Uterus (tissue), 2 donors: ENCODE measurements at regions not wholly inside any gene's neighbourhood (a gene's known extent, or its start where the extent isn't known, plus 50 kb on each side); places are given as distances from the start of the nearest gene placed in this dataset.

Experiments used
- POLR2A ChIP-seq, 2 donors: fragments of 450-650 bp; IDR thresholded peaks; one replicate each; pipeline ENCODE4 v1.6.1; 2016; ENCODE audit warnings: antibody characterized with exemption in 2 of 2, mild to moderate bottlenecking in 1 of 2, moderate library complexity in 1 of 2
- TF ChIP-seq, protein P1 (sequence below), 4 experiments: fragments of 200-600 bp in 2 of 4; fragments of 450-650 bp in 2 of 4; sonication (generic) in 2 of 4; IDR thresholded peaks; one replicate each; pipeline ENCODE4 v1.5.1; 2016 to 2019; ENCODE audit warnings: antibody characterized with exemption in 4 of 4, mild to moderate bottlenecking in 2 of 4, moderate library complexity in 1 of 4

DNA sequence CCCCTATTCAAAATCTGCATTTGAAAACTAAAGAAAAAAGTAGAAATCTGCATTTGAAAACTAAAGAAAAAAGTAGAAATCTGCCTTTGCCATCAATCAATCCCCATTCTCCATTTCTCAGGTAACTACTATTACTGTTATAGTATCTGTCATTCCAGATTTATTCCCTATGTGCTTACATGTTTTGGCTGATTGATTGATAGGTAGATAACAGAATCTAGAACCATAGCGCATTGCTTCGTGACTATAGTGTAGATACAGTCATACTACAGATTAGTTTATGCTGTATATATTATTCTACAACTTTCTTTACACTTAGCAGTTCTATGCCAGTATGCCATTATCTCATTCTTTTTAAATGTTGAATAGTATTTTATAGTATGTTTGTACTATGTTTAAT, 163.0 kb downstream of the SIM1 start:
- TF ChIP-seq, protein P1, sequence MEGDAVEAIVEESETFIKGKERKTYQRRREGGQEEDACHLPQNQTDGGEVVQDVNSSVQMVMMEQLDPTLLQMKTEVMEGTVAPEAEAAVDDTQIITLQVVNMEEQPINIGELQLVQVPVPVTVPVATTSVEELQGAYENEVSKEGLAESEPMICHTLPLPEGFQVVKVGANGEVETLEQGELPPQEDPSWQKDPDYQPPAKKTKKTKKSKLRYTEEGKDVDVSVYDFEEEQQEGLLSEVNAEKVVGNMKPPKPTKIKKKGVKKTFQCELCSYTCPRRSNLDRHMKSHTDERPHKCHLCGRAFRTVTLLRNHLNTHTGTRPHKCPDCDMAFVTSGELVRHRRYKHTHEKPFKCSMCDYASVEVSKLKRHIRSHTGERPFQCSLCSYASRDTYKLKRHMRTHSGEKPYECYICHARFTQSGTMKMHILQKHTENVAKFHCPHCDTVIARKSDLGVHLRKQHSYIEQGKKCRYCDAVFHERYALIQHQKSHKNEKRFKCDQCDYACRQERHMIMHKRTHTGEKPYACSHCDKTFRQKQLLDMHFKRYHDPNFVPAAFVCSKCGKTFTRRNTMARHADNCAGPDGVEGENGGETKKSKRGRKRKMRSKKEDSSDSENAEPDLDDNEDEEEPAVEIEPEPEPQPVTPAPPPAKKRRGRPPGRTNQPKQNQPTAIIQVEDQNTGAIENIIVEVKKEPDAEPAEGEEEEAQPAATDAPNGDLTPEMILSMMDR (IDR thresholded peaks at IDR 0.05): no peak
- no peak for TF ChIP-seq POLR2A (IDR thresholded peaks at IDR 0.05)
